Cardiac muscle cell (in vitro differentiated cells and primary cell): ENCODE measurements at regions not wholly inside any gene's neighbourhood (a gene's known extent, or its start where the extent isn't known, plus 50 kb on each side); places are given as distances from the start of the nearest gene placed in this dataset.

ENCODE experiments used
- DNase-seq, 2 donors: peaks; one replicate each; pipeline versions ENCODE4 v3.0.0 to v3.0.0-alpha.2; 2010 to 2017; ENCODE audit warnings: low read depth in 1 of 2, low spot score in 1 of 2
- H3K27ac ChIP-seq: fragments of 200-600 bp; sonication (generic); 2 replicates; pipeline ENCODE4 v1.5.1; 2016
- H3K27me3 ChIP-seq: fragments of 200-600 bp; sonication (generic); 2 replicates; pipeline ENCODE4 v1.6.0; 2016; ENCODE audit warnings: control low read depth
- H3K36me3 ChIP-seq: fragments of 200-600 bp; sonication (generic); 2 replicates; pipeline ENCODE4 v1.5.1; 2016; ENCODE audit warnings: control low read depth
- H3K4me1 ChIP-seq: fragments of 200-600 bp; sonication (generic); 2 replicates; pipeline ENCODE4 v1.8.1; 2017; ENCODE audit warnings: low read depth, mild to moderate bottlenecking, mixed run types
- H3K4me3 ChIP-seq: fragments of 200-600 bp; sonication (generic); 2 replicates; pipeline ENCODE4 v1.5.1; 2016; ENCODE audit warnings: mild to moderate bottlenecking
- H3K9me3 ChIP-seq: fragments of 200-600 bp; sonication (generic); 2 replicates; pipeline ENCODE4 v1.5.1; 2017; ENCODE audit warnings: low read depth, mild to moderate bottlenecking, control low read depth
- CTCF ChIP-seq: IDR thresholded peaks from 2 replicates; pipeline ENCODE4 v1.5.1; 2012; ENCODE audit warnings: low read depth, mild to moderate bottlenecking, low read length

DNA sequence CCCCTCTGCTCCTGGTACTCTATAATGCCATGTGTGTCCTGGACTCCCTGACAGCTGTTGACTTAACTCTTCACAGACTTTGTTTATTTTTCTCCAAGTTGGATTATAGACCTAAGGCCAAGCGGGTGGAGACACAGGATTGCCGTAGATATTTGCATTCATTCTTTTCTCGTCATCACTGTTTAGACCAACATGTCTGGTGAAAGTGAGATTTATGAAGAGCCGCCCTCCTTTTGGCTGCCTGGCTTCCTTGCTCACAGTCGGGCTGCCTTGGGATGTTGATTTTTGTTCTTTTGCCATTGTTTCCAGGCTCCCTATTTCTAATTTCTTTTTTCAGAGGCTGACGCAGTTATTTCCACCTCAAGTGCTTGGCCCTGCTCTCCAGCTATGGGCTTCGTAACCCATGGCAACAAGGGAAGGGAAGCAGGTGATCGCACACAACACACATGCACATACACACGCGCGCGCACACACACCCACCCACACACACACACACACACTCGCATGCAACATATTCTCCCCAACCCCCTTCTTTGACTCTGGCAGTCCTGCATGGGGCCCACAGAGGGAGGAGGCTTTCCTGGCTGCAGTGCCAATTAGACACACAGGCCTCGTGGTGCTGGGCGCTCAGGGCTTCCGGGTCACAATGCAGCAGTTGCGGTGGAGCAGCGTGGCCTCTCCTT lies 296.5 kb downstream of the MTX2 start:
- no peaks in the 10 kb centered on the region for H3K36me3 ChIP-seq
- H3K9me3 ChIP-seq = no peaks in the 10 kb centered on the region
- H3K27ac ChIP-seq = no peak overlapping the region
- H3K4me3 ChIP-seq = no peak overlapping the region
- TF ChIP-seq CTCF = no peak
- no peaks in the 10 kb centered on the region for H3K4me1 ChIP-seq
- DNase-seq = no peak
- H3K27me3 ChIP-seq = peaks cover 50% of the 10 kb centered on the region

DNA sequence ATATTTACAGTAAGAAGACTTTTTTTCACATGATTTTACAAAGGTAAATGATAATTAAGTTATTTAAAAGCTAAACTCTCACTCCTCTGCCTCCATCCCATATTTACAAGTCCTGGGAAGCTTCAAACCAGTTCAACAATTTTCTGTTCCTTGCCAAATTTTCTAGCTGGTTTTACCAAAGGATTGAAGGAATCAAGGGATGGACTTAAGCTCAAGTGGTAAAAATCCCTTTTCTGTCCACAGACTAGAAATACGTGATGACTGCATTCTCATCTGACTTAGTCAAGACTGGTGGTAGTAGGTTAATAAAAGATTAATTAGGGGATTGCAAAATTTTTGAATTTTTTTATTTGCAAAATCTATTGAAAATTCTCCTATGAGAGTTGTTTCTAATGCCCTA lies 297.3 kb downstream of the MTX2 start:
- Histone ChIP-seq H3K27ac (no peak overlapping the region), H3K9me3 (no peaks in the 10 kb centered on the region), H3K4me3 (no peak overlapping the region), H3K4me1 (no peaks in the 10 kb centered on the region), H3K27me3 (peaks cover 49% of the 10 kb centered on the region), H3K36me3 (no peaks in the 10 kb centered on the region)
- TF ChIP-seq CTCF = no peak
- DNase-seq = no peak

DNA sequence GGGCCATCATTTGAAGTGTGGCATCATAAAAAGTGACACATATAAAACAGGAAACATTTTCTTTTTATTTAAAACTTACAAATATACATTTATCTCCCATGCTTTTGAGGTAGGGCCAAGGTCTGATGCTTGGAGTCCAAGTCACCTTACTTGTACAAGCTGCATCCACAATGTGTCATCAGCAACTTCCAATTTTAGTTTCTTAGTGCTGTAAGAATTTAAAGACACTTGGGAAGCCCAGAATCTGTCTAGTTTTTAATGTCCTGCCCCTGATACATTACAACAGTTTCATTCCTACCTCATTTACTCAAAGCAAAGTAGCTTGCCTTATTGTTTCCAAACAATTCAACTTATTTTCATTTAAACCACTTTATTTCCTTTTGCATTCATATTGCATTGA lies 297.7 kb downstream of the MTX2 start:
- Histone ChIP-seq H3K27me3 (peaks cover 45% of the 10 kb centered on the region), H3K4me1 (no peaks in the 10 kb centered on the region), H3K9me3 (no peaks in the 10 kb centered on the region), H3K36me3 (no peaks in the 10 kb centered on the region), H3K27ac (no peak overlapping the region), H3K4me3 (no peak overlapping the region)
- no peak for DNase-seq
- TF ChIP-seq CTCF = no peak

GRCh38 chr2:176567361-176567760 lies 298.1 kb downstream of the MTX2 start:
- Histone ChIP-seq H3K4me3 (no peak overlapping the region), H3K36me3 (no peaks in the 10 kb centered on the region), H3K27me3 (peaks cover 41% of the 10 kb centered on the region), H3K27ac (no peak overlapping the region), H3K9me3 (no peaks in the 10 kb centered on the region), H3K4me1 (no peaks in the 10 kb centered on the region)
- no peak for DNase-seq
- TF ChIP-seq CTCF = no peak

- Histone ChIP-seq H3K27me3 (peaks cover 26% of the 10 kb centered on the region), H3K27ac (no peak overlapping the region), H3K9me3 (no peaks in the 10 kb centered on the region), H3K4me3 (no peak overlapping the region), H3K36me3 (no peaks in the 10 kb centered on the region), H3K4me1 (no peaks in the 10 kb centered on the region)
- no peak for DNase-seq
- TF ChIP-seq CTCF = no peak
Observed at GRCh38 chr2:176569574-176569973, 300.3 kb downstream of the MTX2 start.
